Endothelial cell of umbilical vein (primary cell): ENCODE measurements at regions not wholly inside any gene's neighbourhood (a gene's known extent, or its start where the extent isn't known, plus 50 kb on each side); places are given as distances from the start of the nearest gene placed in this dataset.

ENCODE experiments used
- CTCF ChIP-seq, 2 donors: IDR thresholded peaks; 1 replicate in 1 of 2; 2 replicates in 1 of 2; pipeline ENCODE4 v1.5.1; 2011; ENCODE audit warnings: low read length in 2 of 2, mild to moderate bottlenecking in 2 of 2, moderate library complexity in 2 of 2, control low read depth in 1 of 2, inconsistent platforms in 1 of 2, low read depth in 1 of 2; ENCODE audit not compliant: insufficient read depth in 1 of 2; ENCODE audit errors: extremely low read depth in 1 of 2
- EZH2 ChIP-seq: IDR thresholded peaks from 2 replicates; pipeline ENCODE4 v1.6.1; 2012; ENCODE audit warnings: borderline replicate concordance, low read depth, mild to moderate bottlenecking, moderate library complexity, low read length, inconsistent platforms; ENCODE audit not compliant: severe bottlenecking
- GATA2 ChIP-seq: IDR thresholded peaks from 2 replicates; pipeline ENCODE4 v1.7.0; 2011; ENCODE audit warnings: low read depth, mild to moderate bottlenecking, moderate library complexity, mixed read lengths, low read length; ENCODE audit not compliant: insufficient read length, insufficient read depth
- MAX ChIP-seq: IDR thresholded peaks from 2 replicates; pipeline ENCODE4 v1.6.1; 2011; ENCODE audit not compliant: insufficient read depth, insufficient read length
- MYC ChIP-seq: IDR thresholded peaks from one replicate; pipeline ENCODE4 v1.6.1; 2011; ENCODE audit warnings: mild to moderate bottlenecking, low read depth, low read length
- POLR2A ChIP-seq: IDR thresholded peaks from 2 replicates; pipeline ENCODE4 v1.6.1; 2012; ENCODE audit warnings: low read depth, mild to moderate bottlenecking, control low read depth, low read length
- POLR2AphosphoS5 ChIP-seq: IDR thresholded peaks from 2 replicates; pipeline ENCODE4 v1.6.1; 2012; ENCODE audit warnings: low read depth, mild to moderate bottlenecking, control low read depth, low read length, moderate library complexity; ENCODE audit not compliant: insufficient read depth

- TF ChIP-seq POLR2AphosphoS5 (no peak), CTCF (IDR thresholded peaks at IDR 0.05; ENCODE audit: extremely low read depth in 1 of 2, insufficient read depth in 1 of 2, low read depth in 1 of 2, low read length in 2 of 2) (no peak), GATA2 (no peak), POLR2A (no peak), MAX (no peak), EZH2 (no peak), MYC (no peak)
Observed at GRCh38 chr1:9422911-9423505, 116.3 kb upstream of the SLC25A33 start.
